Smooth muscle cell (in vitro differentiated cells): ENCODE measurements at regions not wholly inside any gene's neighbourhood (a gene's known extent, or its start where the extent isn't known, plus 50 kb on each side); places are given as distances from the start of the nearest gene placed in this dataset.

ENCODE experiments used
- DNase-seq: peaks from one replicate; lab custom pipeline; 2025; ENCODE audit not compliant: unreplicated experiment; lab: John Stamatoyannopoulos, UW
- H2AFZ ChIP-seq: fragments of 200-600 bp; sonication (generic); 2 replicates; pipeline ENCODE4 v1.6.0; 2016; ENCODE audit warnings: antibody characterized with exemption, low read depth, mild to moderate bottlenecking
- H3F3A ChIP-seq: fragments of 200-600 bp; sonication (generic); 2 replicates; pipeline ENCODE4 v1.6.0; 2017; ENCODE audit warnings: antibody characterized with exemption, low read depth
- H3K27ac ChIP-seq: fragments of 200-600 bp; sonication (generic); 2 replicates; pipeline ENCODE4 v1.5.1; 2016; ENCODE audit warnings: low read depth, mild to moderate bottlenecking
- H3K27me3 ChIP-seq: fragments of 200-600 bp; sonication (generic); 2 replicates; pipeline ENCODE4 v1.6.1; 2016; ENCODE audit warnings: low read depth, mild to moderate bottlenecking
- H3K36me3 ChIP-seq: fragments of 200-600 bp; sonication (generic); 2 replicates; pipeline ENCODE4 v1.5.1; 2016; ENCODE audit warnings: low read depth
- H3K4me1 ChIP-seq: fragments of 200-600 bp; sonication (generic); 2 replicates; pipeline ENCODE4 v1.5.1; 2016; ENCODE audit warnings: low read depth
- H3K4me2 ChIP-seq: fragments of 200-600 bp; sonication (generic); 2 replicates; pipeline ENCODE4 v1.6.0; 2016; ENCODE audit warnings: mild to moderate bottlenecking
- H3K4me3 ChIP-seq: fragments of 200-600 bp; sonication (generic); 2 replicates; pipeline ENCODE4 v1.5.1; 2016; ENCODE audit warnings: mild to moderate bottlenecking
- H3K79me2 ChIP-seq: fragments of 200-600 bp; sonication (generic); 2 replicates; pipeline ENCODE4 v1.6.0; 2016; ENCODE audit warnings: low read depth, mild to moderate bottlenecking
- H3K9ac ChIP-seq: fragments of 200-600 bp; sonication (generic); 2 replicates; pipeline ENCODE4 v1.6.0; 2016; ENCODE audit warnings: low read depth
- H3K9me3 ChIP-seq: fragments of 200-600 bp; sonication (generic); replicated peaks from 2 replicates; pipeline ENCODE4 v1.5.1; 2016; ENCODE audit warnings: low read depth
- H4K20me1 ChIP-seq: fragments of 200-600 bp; sonication (generic); 2 replicates; pipeline ENCODE4 v1.6.0; 2016; ENCODE audit warnings: low read depth
- WGBS: methylation state at CpG from one replicate; pipeline ENCODE4 v1.1.7; 2016; ENCODE audit warnings: low lambda C conversion rate; 5-methylcytosine and 5-hydroxymethylcytosine counted together
- TF ChIP-seq, protein P1 (sequence below): fragments of 200-600 bp; sonication (generic); IDR thresholded peaks from 2 replicates; pipeline ENCODE4 v1.5.1; 2017; ENCODE audit warnings: borderline replicate concordance, mild to moderate bottlenecking, antibody characterized with exemption; ENCODE audit not compliant: insufficient read depth, poor library complexity, severe bottlenecking

DNA sequence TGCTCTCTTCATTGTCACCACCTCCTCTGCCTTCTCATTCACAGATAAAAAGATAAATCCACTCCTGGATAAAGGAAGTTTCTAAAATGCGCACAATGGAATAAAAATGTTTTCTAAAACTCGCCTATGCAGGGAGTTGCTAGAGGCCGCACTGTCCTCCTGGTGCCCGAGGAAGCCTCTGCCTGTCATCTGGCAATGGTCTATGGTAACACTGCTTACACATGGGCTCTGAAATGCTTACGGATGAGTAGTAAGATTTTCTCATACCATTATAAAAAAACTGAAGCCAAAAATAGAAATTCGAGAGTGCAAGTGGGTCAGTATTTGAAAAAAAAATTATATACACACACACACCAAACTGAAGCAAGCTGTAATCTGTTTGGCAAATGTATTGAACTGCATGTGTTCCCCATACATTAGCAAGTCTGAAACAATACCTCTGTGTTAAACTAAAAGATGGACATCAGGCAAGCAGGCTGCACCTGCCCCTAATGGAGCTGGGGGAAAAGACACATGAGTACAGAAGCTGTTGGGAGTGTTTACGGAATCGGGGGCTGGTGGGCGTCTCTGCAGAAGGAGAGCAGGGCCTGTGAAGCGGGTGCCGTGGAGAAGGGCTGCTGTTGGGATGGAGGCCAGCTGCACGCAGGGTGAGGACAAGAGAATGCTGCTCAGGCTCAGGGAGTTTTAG, 103.3 kb upstream of the FAT1 start:
- 93% methylated on average over 12 of the region's 12 CpGs for WGBS
- Histone ChIP-seq H3K27me3 (no peaks in the 10 kb centered on the region), H3K36me3 (no peaks in the 10 kb centered on the region), H3K9ac (no peak overlapping the region), H3K79me2 (no peaks in the 10 kb centered on the region), H3K4me1 (no peaks in the 10 kb centered on the region), H3F3A (no peaks in the 10 kb centered on the region), H3K4me3 (no peak overlapping the region), H2AFZ (no peak overlapping the region), H3K9me3 (no peaks in the 10 kb centered on the region), H4K20me1 (no peaks in the 10 kb centered on the region), H3K4me2 (no peak overlapping the region), H3K27ac (no peak overlapping the region)
- TF ChIP-seq, protein P1, sequence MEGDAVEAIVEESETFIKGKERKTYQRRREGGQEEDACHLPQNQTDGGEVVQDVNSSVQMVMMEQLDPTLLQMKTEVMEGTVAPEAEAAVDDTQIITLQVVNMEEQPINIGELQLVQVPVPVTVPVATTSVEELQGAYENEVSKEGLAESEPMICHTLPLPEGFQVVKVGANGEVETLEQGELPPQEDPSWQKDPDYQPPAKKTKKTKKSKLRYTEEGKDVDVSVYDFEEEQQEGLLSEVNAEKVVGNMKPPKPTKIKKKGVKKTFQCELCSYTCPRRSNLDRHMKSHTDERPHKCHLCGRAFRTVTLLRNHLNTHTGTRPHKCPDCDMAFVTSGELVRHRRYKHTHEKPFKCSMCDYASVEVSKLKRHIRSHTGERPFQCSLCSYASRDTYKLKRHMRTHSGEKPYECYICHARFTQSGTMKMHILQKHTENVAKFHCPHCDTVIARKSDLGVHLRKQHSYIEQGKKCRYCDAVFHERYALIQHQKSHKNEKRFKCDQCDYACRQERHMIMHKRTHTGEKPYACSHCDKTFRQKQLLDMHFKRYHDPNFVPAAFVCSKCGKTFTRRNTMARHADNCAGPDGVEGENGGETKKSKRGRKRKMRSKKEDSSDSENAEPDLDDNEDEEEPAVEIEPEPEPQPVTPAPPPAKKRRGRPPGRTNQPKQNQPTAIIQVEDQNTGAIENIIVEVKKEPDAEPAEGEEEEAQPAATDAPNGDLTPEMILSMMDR, result no peak
- no peak for DNase-seq

- Histone ChIP-seq H3K9ac (no peak overlapping the region), H3K27ac (no peak overlapping the region), H3K4me1 (no peaks in the 10 kb centered on the region), H3K36me3 (no peaks in the 10 kb centered on the region), H3K4me3 (no peak overlapping the region), H3K79me2 (no peaks in the 10 kb centered on the region), H3K27me3 (no peaks in the 10 kb centered on the region), H3K4me2 (no peak overlapping the region), H3F3A (no peaks in the 10 kb centered on the region), H2AFZ (no peak overlapping the region), H4K20me1 (no peaks in the 10 kb centered on the region), H3K9me3 (no peaks in the 10 kb centered on the region)
- DNase-seq, result no peak
- WGBS, result 66% methylated on average over 6 of the region's 6 CpGs
- TF ChIP-seq, protein P1, result no peak
Observed at GRCh38 chr4:186827534-186827897, 103.9 kb upstream of the FAT1 start.

DNA sequence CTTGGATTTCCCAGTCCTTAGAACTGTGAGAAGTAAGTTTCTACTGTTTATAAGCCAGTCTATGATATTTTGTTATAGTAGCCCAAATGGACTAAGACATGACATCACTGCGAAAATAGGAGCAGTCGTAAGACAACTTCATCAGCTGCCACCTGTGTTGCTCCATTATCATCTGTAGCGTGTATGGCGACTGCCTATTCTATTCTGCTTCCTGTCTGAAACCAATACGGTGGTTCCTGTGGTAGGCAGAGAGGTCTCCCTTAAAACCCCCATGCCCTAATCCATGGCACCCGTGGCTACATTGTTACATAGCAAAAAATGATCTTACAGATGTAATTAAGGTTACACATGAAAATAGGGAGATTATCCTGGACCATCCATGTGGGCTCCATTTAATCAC, 105.4 kb upstream of the FAT1 start:
- Histone ChIP-seq H4K20me1 (no peaks in the 10 kb centered on the region), H2AFZ (no peak overlapping the region), H3K4me3 (no peak overlapping the region), H3K4me2 (no peak overlapping the region), H3K27me3 (no peaks in the 10 kb centered on the region), H3K9me3 (no peaks in the 10 kb centered on the region), H3K9ac (no peak overlapping the region), H3K27ac (peak overlapping the region; percentile 9), H3F3A (no peaks in the 10 kb centered on the region), H3K36me3 (no peaks in the 10 kb centered on the region), H3K79me2 (no peaks in the 10 kb centered on the region), H3K4me1 (no peaks in the 10 kb centered on the region)
- DNase-seq, result no peak
- TF ChIP-seq, protein P1, result no peak
- WGBS, result 95% methylated on average over 6 of the region's 6 CpGs
